Testis (tissue), 2 donors: ENCODE measurements at regions not wholly inside any gene's neighbourhood (a gene's known extent, or its start where the extent isn't known, plus 50 kb on each side); places are given as distances from the start of the nearest gene placed in this dataset.

Source experiments
- POLR2A ChIP-seq: fragments of 450-650 bp; IDR thresholded peaks from one replicate; pipeline ENCODE4 v1.6.1; 2017; ENCODE audit warnings: antibody characterized with exemption, mild to moderate bottlenecking, moderate library complexity
- TF ChIP-seq, protein P1 (sequence below), 3 experiments: fragments of 450-650 bp in 2 of 3; fragments of 200-600 bp in 1 of 3; sonication (generic) in 1 of 3; IDR thresholded peaks; one replicate each; pipeline ENCODE4 v1.5.1; 2016 to 2019; ENCODE audit warnings: antibody characterized with exemption in 3 of 3, mild to moderate bottlenecking in 2 of 3, moderate library complexity in 1 of 3

DNA sequence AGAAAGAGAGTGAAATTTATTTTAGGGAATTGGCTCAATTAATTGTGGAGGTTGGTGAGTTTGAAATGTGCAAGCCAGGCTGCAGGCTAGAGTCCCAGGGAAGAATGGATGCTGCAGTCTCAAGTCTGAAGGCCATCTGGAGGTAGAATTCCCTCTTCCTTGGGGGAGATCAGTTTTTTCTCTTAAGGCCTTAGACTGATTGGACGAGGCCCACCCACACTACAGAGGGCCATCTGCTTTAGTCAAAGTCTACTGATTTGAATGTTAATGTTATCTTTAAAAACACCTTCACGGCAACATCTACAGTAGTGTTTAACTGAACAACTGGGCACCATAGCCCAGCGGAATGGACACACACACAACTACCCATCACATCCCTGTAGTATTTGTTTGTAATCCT, 245.9 kb upstream of the IRF2BP2 start:
- TF ChIP-seq, protein P1, sequence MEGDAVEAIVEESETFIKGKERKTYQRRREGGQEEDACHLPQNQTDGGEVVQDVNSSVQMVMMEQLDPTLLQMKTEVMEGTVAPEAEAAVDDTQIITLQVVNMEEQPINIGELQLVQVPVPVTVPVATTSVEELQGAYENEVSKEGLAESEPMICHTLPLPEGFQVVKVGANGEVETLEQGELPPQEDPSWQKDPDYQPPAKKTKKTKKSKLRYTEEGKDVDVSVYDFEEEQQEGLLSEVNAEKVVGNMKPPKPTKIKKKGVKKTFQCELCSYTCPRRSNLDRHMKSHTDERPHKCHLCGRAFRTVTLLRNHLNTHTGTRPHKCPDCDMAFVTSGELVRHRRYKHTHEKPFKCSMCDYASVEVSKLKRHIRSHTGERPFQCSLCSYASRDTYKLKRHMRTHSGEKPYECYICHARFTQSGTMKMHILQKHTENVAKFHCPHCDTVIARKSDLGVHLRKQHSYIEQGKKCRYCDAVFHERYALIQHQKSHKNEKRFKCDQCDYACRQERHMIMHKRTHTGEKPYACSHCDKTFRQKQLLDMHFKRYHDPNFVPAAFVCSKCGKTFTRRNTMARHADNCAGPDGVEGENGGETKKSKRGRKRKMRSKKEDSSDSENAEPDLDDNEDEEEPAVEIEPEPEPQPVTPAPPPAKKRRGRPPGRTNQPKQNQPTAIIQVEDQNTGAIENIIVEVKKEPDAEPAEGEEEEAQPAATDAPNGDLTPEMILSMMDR (IDR thresholded peaks at IDR 0.05): no peak
- no peak for TF ChIP-seq POLR2A
